CD14-positive monocyte (primary cell): ENCODE measurements at regions not wholly inside any gene's neighbourhood (a gene's known extent, or its start where the extent isn't known, plus 50 kb on each side); places are given as distances from the start of the nearest gene placed in this dataset.

Experiments
- DNase-seq, 3 donors: peaks; one replicate each; pipeline ENCODE4 v3.0.0-alpha.2; 2011 to 2022
- H2AFZ ChIP-seq: 2 replicates; pipeline ENCODE4 v1.6.0; 2012; ENCODE audit warnings: mild to moderate bottlenecking, low read depth, low read length, inconsistent platforms; ENCODE audit not compliant: insufficient read depth, poor library complexity, severe bottlenecking
- H3K27ac ChIP-seq, 2 donors: 1 replicate in 1 of 2; 2 replicates in 1 of 2; pipeline ENCODE4 v1.5.1; 2012 to 2013; ENCODE audit warnings: low read length in 2 of 2, control low read depth in 1 of 2, inconsistent platforms in 1 of 2, low read depth in 1 of 2, mild to moderate bottlenecking in 1 of 2
- H3K27me3 ChIP-seq, 2 donors: one replicate each; pipeline versions ENCODE4 v1.6.0 to v1.6.1; 2011 to 2013; ENCODE audit warnings: low read length in 2 of 2; ENCODE audit not compliant: control insufficient read depth in 2 of 2, insufficient read depth in 2 of 2
- H3K36me3 ChIP-seq, 2 donors: replicated peaks in 1 of 2; 1 replicate in 1 of 2; 2 replicates in 1 of 2; pipeline versions ENCODE4 v1.5.1 to v1.6.1; 2012 to 2013; ENCODE audit warnings: low read length in 2 of 2, control low read depth in 1 of 2, inconsistent platforms in 1 of 2, mild to moderate bottlenecking in 1 of 2; ENCODE audit not compliant: insufficient read depth in 2 of 2, control insufficient read depth in 1 of 2
- H3K4me1 ChIP-seq, 2 donors: 1 replicate in 1 of 2; 2 replicates in 1 of 2; pipeline versions ENCODE4 v1.5.1 to v1.6.1; 2012 to 2013; ENCODE audit warnings: low read length in 2 of 2, control low read depth in 1 of 2, inconsistent platforms in 1 of 2, mild to moderate bottlenecking in 1 of 2, moderate library complexity in 1 of 2; ENCODE audit not compliant: insufficient read depth in 2 of 2, control insufficient read depth in 1 of 2
- H3K4me2 ChIP-seq: replicated peaks from 2 replicates; pipeline ENCODE3; 2012; ENCODE audit warnings: low read length, moderate library complexity, mild to moderate bottlenecking; ENCODE audit not compliant: poor library complexity, severe bottlenecking; ENCODE audit errors: extremely low read depth
- H3K4me3 ChIP-seq, 3 experiments: fragments of 200-600 bp in 1 of 3; sonication (generic) in 1 of 3; replicated peaks in 1 of 3; 1 replicate in 2 of 3; 2 replicates in 1 of 3; pipeline ENCODE4 v1.5.1; 2011 to 2013; ENCODE audit warnings: low read length in 3 of 3, mild to moderate bottlenecking in 3 of 3, control low read depth in 2 of 3, low read depth in 2 of 3, inconsistent platforms in 1 of 3, moderate library complexity in 1 of 3
- H3K79me2 ChIP-seq: 2 replicates; pipeline ENCODE4 v1.6.0; 2012; ENCODE audit warnings: mild to moderate bottlenecking, control low read depth, inconsistent platforms, low read length, moderate library complexity; ENCODE audit not compliant: insufficient read depth
- H3K9ac ChIP-seq: 2 replicates; pipeline ENCODE4 v1.6.0; 2017; ENCODE audit warnings: low read length, mild to moderate bottlenecking; ENCODE audit not compliant: insufficient read depth, poor library complexity, severe bottlenecking
- H3K9me3 ChIP-seq, 2 donors: replicated peaks in 1 of 2; 1 replicate in 1 of 2; 2 replicates in 1 of 2; pipeline versions ENCODE4 v1.5.1 to v1.6.1; 2012 to 2013; ENCODE audit warnings: low read length in 2 of 2, control low read depth in 1 of 2; ENCODE audit not compliant: control insufficient read depth in 1 of 2, insufficient read depth in 1 of 2
- H4K20me1 ChIP-seq: 2 replicates; pipeline ENCODE4 v1.6.0; 2012; ENCODE audit warnings: mild to moderate bottlenecking, low read length, control low read depth, moderate library complexity; ENCODE audit not compliant: insufficient read depth
- H3K27ac Mint-ChIP-seq, 7 donors: one replicate each; pipeline ENCODE4 v1.8.0; 2020; ENCODE audit warnings: mild to moderate bottlenecking in 7 of 7, mixed read lengths in 7 of 7, moderate library complexity in 6 of 7, inconsistent platforms in 2 of 7
- H3K27me3 Mint-ChIP-seq, 3 donors: one replicate each; pipeline ENCODE4 v1.8.0; 2021 to 2022; ENCODE audit warnings: low read depth in 3 of 3, mild to moderate bottlenecking in 3 of 3, mixed read lengths in 3 of 3, moderate library complexity in 3 of 3, inconsistent platforms in 1 of 3
- H3K36me3 Mint-ChIP-seq, 2 donors: one replicate each; pipeline ENCODE4 v1.8.0; 2020; ENCODE audit warnings: mixed read lengths in 2 of 2, inconsistent platforms in 1 of 2, mild to moderate bottlenecking in 1 of 2
- H3K4me1 Mint-ChIP-seq: one replicate; pipeline ENCODE4 v1.8.0; 2020; ENCODE audit warnings: mild to moderate bottlenecking, mixed read lengths
- H3K4me3 Mint-ChIP-seq, 2 donors: one replicate each; pipeline ENCODE4 v1.8.0; 2020; ENCODE audit warnings: mild to moderate bottlenecking in 2 of 2, mixed read lengths in 2 of 2, moderate library complexity in 1 of 2
- H3K9me3 Mint-ChIP-seq, 7 donors: one replicate each; pipeline ENCODE4 v1.8.0; 2020 to 2022; ENCODE audit warnings: mixed read lengths in 7 of 7, mild to moderate bottlenecking in 6 of 7, moderate library complexity in 6 of 7, inconsistent platforms in 2 of 7
- WGBS: methylation state at CpG from one replicate; pipeline ENCODE4 v1.1.5; 2013; ENCODE audit warnings: missing lambda C conversion rate; ENCODE audit not compliant: insufficient coverage; 5-methylcytosine and 5-hydroxymethylcytosine counted together
- intact Hi-C, 2 donors: fragments of 100-400 bp; cut with micrococcal nuclease; formaldehyde crosslinking; loops; one replicate each; pipeline versions ENCODE4 v1.15.0 to v1.15.1; 2023
- TF ChIP-seq, protein P1 (sequence below): fragments of 200-600 bp; IDR thresholded peaks from one replicate; pipeline ENCODE4 v1.8.0; 2022; ENCODE audit warnings: antibody characterized with exemption, mild to moderate bottlenecking

DNA sequence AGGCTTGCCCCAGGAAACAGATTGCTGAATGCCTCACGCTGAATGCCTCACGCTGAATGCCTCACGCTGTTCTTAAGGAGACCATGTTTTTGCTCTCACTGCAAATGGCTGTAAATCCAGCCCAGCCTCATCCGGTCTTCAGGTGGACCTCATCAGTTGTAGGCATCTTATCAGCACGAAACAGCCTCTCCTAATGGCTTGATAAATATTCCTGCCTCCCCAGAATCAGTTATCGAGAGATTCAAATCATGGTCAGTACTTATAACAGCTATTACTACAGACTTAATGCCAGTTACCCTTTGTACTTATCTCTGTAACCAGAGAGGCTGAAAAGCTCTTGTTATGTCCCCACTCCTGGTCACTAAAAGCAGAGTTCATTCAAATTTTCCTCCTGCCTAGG is 290.6 kb downstream of the FZD1 start:
- Mint-ChIP-seq H3K4me1 (no peaks in the 10 kb centered on the region), H3K4me3 (no peak overlapping the region), H3K27ac (no peak overlapping the region), H3K9me3 (peaks cover 0 to 2% (median 0%) of the 10 kb centered on the region in 7 donors), H3K36me3 (no peaks in the 10 kb centered on the region), H3K27me3 (peaks cover 2 to 4% (median 2%) of the 10 kb centered on the region in 3 donors)
- WGBS = 34% methylated on average over 6 of the region's 6 CpGs
- Histone ChIP-seq H3K9me3 (no peaks in the 10 kb centered on the region), H3K36me3 (no peaks in the 10 kb centered on the region), H4K20me1 (no peaks in the 10 kb centered on the region), H3K4me1 (no peaks in the 10 kb centered on the region), H3K79me2 (no peaks in the 10 kb centered on the region), H2AFZ (peak overlapping the region; percentile 5), H3K27me3 (no peaks in the 10 kb centered on the region), H3K27ac (no peak overlapping the region), H3K9ac (no peak overlapping the region), H3K4me2 (no peak overlapping the region), H3K4me3 (no peak overlapping the region)
- TF ChIP-seq, protein P1, sequence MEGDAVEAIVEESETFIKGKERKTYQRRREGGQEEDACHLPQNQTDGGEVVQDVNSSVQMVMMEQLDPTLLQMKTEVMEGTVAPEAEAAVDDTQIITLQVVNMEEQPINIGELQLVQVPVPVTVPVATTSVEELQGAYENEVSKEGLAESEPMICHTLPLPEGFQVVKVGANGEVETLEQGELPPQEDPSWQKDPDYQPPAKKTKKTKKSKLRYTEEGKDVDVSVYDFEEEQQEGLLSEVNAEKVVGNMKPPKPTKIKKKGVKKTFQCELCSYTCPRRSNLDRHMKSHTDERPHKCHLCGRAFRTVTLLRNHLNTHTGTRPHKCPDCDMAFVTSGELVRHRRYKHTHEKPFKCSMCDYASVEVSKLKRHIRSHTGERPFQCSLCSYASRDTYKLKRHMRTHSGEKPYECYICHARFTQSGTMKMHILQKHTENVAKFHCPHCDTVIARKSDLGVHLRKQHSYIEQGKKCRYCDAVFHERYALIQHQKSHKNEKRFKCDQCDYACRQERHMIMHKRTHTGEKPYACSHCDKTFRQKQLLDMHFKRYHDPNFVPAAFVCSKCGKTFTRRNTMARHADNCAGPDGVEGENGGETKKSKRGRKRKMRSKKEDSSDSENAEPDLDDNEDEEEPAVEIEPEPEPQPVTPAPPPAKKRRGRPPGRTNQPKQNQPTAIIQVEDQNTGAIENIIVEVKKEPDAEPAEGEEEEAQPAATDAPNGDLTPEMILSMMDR = no peak
- intact Hi-C loops = no loop called here
- DNase-seq = no peak

DNA sequence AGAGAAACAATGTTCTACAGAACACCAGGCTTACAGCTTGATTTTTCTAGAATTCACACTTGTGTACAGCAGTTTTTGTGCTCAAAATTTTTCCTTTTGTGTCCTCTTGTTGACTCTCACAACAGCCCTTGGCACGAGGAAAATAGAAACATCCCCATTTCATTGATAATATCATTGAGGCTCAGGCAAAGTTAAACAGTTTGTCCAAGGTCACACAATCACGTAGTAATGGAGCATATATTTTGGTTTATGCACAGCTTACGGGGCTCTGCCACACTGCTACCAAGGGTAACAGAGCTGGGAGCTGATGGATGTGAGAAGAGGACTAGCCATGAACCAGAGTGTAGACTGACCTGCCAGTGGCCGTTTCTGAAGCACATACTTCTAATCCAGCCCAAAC is 292.0 kb downstream of the FZD1 start:
- no peak for DNase-seq
- Histone ChIP-seq H3K4me2 (no peak overlapping the region), H3K4me1 (no peaks in the 10 kb centered on the region), H3K27me3 (no peaks in the 10 kb centered on the region), H3K9ac (no peak overlapping the region), H3K4me3 (no peak overlapping the region), H3K27ac (no peak overlapping the region), H3K79me2 (no peaks in the 10 kb centered on the region), H4K20me1 (no peaks in the 10 kb centered on the region), H3K9me3 (no peaks in the 10 kb centered on the region), H2AFZ (no peak overlapping the region), H3K36me3 (no peaks in the 10 kb centered on the region)
- H3K4me1 Mint-ChIP-seq = peaks cover under 1% of the 10 kb centered on the region
- WGBS = no CpG with 5 or more reads among the region's 4 CpGs
- TF ChIP-seq, protein P1 = no peak
- no peak overlapping the region for H3K27ac Mint-ChIP-seq
- H3K27me3 Mint-ChIP-seq = peaks cover 2 to 4% (median 2%) of the 10 kb centered on the region in 3 donors
- H3K4me3 Mint-ChIP-seq = no peak overlapping the region
- peaks cover 0 to 2% (median 0%) of the 10 kb centered on the region in 7 donors for H3K9me3 Mint-ChIP-seq
- no peaks in the 10 kb centered on the region for H3K36me3 Mint-ChIP-seq
- intact Hi-C loops = no loop called here
